ENCODE measurements at regions not wholly inside any gene's neighbourhood (a gene's known extent, or its start where the extent isn't known, plus 50 kb on each side); places are given as distances from the start of the nearest gene placed in this dataset.

- Histone ChIP-seq H3K4me1 (ENCODE audit: insufficient read depth, low read length) (peaks cover 5% of the 10 kb centered on the region; the same call in 1 of the 2 replicates), H3K9me3 (ENCODE audit: control insufficient read depth, insufficient read depth, low read length) (no peaks in the 10 kb centered on the region; the same call in 1 of the 2 replicates), H3K36me3 (ENCODE audit: insufficient read depth, low read length) (no peaks in the 10 kb centered on the region), H3K9ac (ENCODE audit: low read depth, low read length) (no peak overlapping the region)
Measured at GRCh38 chr5:144092508-144092907, 78.0 kb downstream of the YIPF5 start.

- H3K36me3 ChIP-seq (ENCODE audit: insufficient read depth, low read length) = no peaks in the 10 kb centered on the region
- no peak overlapping the region for H3K9ac ChIP-seq (ENCODE audit: low read depth, low read length)
- H3K9me3 ChIP-seq (ENCODE audit: control insufficient read depth, insufficient read depth, low read length) = no peaks in the 10 kb centered on the region; the same call in 1 of the 2 replicates
- H3K4me1 ChIP-seq (ENCODE audit: insufficient read depth, low read length) = peaks cover 5% of the 10 kb centered on the region; the same call in 1 of the 2 replicates
Measured at GRCh38 chr5:144093400-144093799, 77.1 kb downstream of the YIPF5 start.

- no peak overlapping the region for H3K9ac ChIP-seq (ENCODE audit: low read depth, low read length)
- no peaks in the 10 kb centered on the region for H3K36me3 ChIP-seq (ENCODE audit: insufficient read depth, low read length)
- peaks cover 5% of the 10 kb centered on the region; the same call in 1 of the 2 replicates for H3K4me1 ChIP-seq (ENCODE audit: insufficient read depth, low read length)
- no peaks in the 10 kb centered on the region; the same call in 1 of the 2 replicates for H3K9me3 ChIP-seq (ENCODE audit: control insufficient read depth, insufficient read depth, low read length)
Measured at GRCh38 chr5:144093868-144094267, 76.6 kb downstream of the YIPF5 start.

GRCh38 chr5:144100702-144101101 lies 69.8 kb downstream of the YIPF5 start:
- Histone ChIP-seq H3K36me3 (ENCODE audit: insufficient read depth, low read length) (no peaks in the 10 kb centered on the region), H3K9me3 (ENCODE audit: control insufficient read depth, insufficient read depth, low read length) (no peaks in the 10 kb centered on the region; the same call in 1 of the 2 replicates), H3K4me1 (ENCODE audit: insufficient read depth, low read length) (no peaks in the 10 kb centered on the region), H3K9ac (ENCODE audit: low read depth, low read length) (no peak overlapping the region)

GRCh38 chr5:144101616-144102015 lies 68.8 kb downstream of the YIPF5 start:
- Histone ChIP-seq H3K36me3 (ENCODE audit: insufficient read depth, low read length) (no peaks in the 10 kb centered on the region), H3K4me1 (ENCODE audit: insufficient read depth, low read length) (no peaks in the 10 kb centered on the region), H3K9me3 (ENCODE audit: control insufficient read depth, insufficient read depth, low read length) (no peaks in the 10 kb centered on the region), H3K9ac (ENCODE audit: low read depth, low read length) (no peak overlapping the region)

GRCh38 chr5:144102361-144102760 lies 68.1 kb downstream of the YIPF5 start:
- Histone ChIP-seq H3K36me3 (ENCODE audit: insufficient read depth, low read length) (no peaks in the 10 kb centered on the region), H3K9ac (ENCODE audit: low read depth, low read length) (no peak overlapping the region), H3K9me3 (ENCODE audit: control insufficient read depth, insufficient read depth, low read length) (no peaks in the 10 kb centered on the region), H3K4me1 (ENCODE audit: insufficient read depth, low read length) (no peaks in the 10 kb centered on the region)

GRCh38 chr5:144102979-144103378 lies 67.5 kb downstream of the YIPF5 start:
- H3K36me3 ChIP-seq (ENCODE audit: insufficient read depth, low read length) = no peaks in the 10 kb centered on the region
- no peak overlapping the region for H3K9ac ChIP-seq (ENCODE audit: low read depth, low read length)
- H3K9me3 ChIP-seq (ENCODE audit: control insufficient read depth, insufficient read depth, low read length) = no peaks in the 10 kb centered on the region
- no peaks in the 10 kb centered on the region for H3K4me1 ChIP-seq (ENCODE audit: insufficient read depth, low read length)

GRCh38 chr5:144103611-144104485 lies 66.6 kb downstream of the YIPF5 start:
- Histone ChIP-seq H3K4me1 (ENCODE audit: insufficient read depth, low read length) (no peaks in the 10 kb centered on the region), H3K9ac (ENCODE audit: low read depth, low read length) (no peak overlapping the region), H3K9me3 (ENCODE audit: control insufficient read depth, insufficient read depth, low read length) (no peaks in the 10 kb centered on the region), H3K36me3 (ENCODE audit: insufficient read depth, low read length) (no peaks in the 10 kb centered on the region)

- no peaks in the 10 kb centered on the region for H3K36me3 ChIP-seq (ENCODE audit: insufficient read depth, low read length)
- no peaks in the 10 kb centered on the region for H3K9me3 ChIP-seq (ENCODE audit: control insufficient read depth, insufficient read depth, low read length)
- no peak overlapping the region for H3K9ac ChIP-seq (ENCODE audit: low read depth, low read length)
- H3K4me1 ChIP-seq (ENCODE audit: insufficient read depth, low read length) = no peaks in the 10 kb centered on the region
Measured at GRCh38 chr5:144105371-144105770, 65.1 kb downstream of the YIPF5 start.

GRCh38 chr5:144108131-144108530 lies 62.3 kb downstream of the YIPF5 start:
- Histone ChIP-seq H3K4me1 (ENCODE audit: insufficient read depth, low read length) (no peaks in the 10 kb centered on the region), H3K36me3 (ENCODE audit: insufficient read depth, low read length) (no peaks in the 10 kb centered on the region), H3K9me3 (ENCODE audit: control insufficient read depth, insufficient read depth, low read length) (no peaks in the 10 kb centered on the region), H3K9ac (ENCODE audit: low read depth, low read length) (no peak overlapping the region)
